Activated CD4-positive, alpha-beta memory T cell treated with anti-CD3 and anti-CD28 coated beads for 36 hours (primary cell): ENCODE measurements at regions not wholly inside any gene's neighbourhood (a gene's known extent, or its start where the extent isn't known, plus 50 kb on each side); places are given as distances from the start of the nearest gene placed in this dataset.

ENCODE experiments used
- CTCF ChIA-PET: fragments of 350-600 bp; sonication (Branson Sonifier 250); formaldehyde crosslinking; loops from one replicate; lab custom pipeline; 2021; ENCODE audit warnings: antibody characterized with exemption, inconsistent platforms; lab: Charles Lee
- POLR2A ChIA-PET: fragments of 350-600 bp; sonication (Branson Sonifier 250); formaldehyde crosslinking; loops from one replicate; lab custom pipeline; 2021; ENCODE audit warnings: antibody characterized with exemption; lab: Charles Lee
- DNase-seq: peaks from one replicate; pipeline ENCODE4 v3.0.0-alpha.2; 2020
- H3K27ac Mint-ChIP-seq: one replicate; pipeline ENCODE4 v1.8.0; 2021; ENCODE audit warnings: mixed read lengths
- H3K27me3 Mint-ChIP-seq: one replicate; pipeline ENCODE4 v1.8.0; 2021; ENCODE audit warnings: mixed read lengths
- H3K36me3 Mint-ChIP-seq: one replicate; pipeline ENCODE4 v1.8.0; 2021; ENCODE audit warnings: mixed read lengths
- H3K4me1 Mint-ChIP-seq: one replicate; pipeline ENCODE4 v1.8.0; 2021; ENCODE audit warnings: low read depth, mixed read lengths
- H3K4me3 Mint-ChIP-seq: one replicate; pipeline ENCODE4 v1.8.0; 2021; ENCODE audit warnings: mild to moderate bottlenecking, mixed read lengths
- H3K9me3 Mint-ChIP-seq: one replicate; pipeline ENCODE4 v1.8.0; 2021; ENCODE audit warnings: mixed read lengths
- intact Hi-C: fragments of 100-400 bp; cut with micrococcal nuclease; formaldehyde crosslinking; loops from one replicate; pipeline ENCODE4 v1.15.1; 2023

GRCh38 chr11:119972281-119972680 is 165.6 kb downstream of the TRIM29 start:
- intact Hi-C loops: no loop called here
- ChIA-PET POLR2A (no interaction called here), CTCF (no interaction called here)
- no peak overlapping the region for H3K4me3 Mint-ChIP-seq
- H3K27ac Mint-ChIP-seq: no peak overlapping the region
- no peak for DNase-seq
- H3K9me3 Mint-ChIP-seq: no peaks in the 10 kb centered on the region
- H3K36me3 Mint-ChIP-seq: no peaks in the 10 kb centered on the region
- peaks cover 6% of the 10 kb centered on the region for H3K27me3 Mint-ChIP-seq
- no peaks in the 10 kb centered on the region for H3K4me1 Mint-ChIP-seq

DNA sequence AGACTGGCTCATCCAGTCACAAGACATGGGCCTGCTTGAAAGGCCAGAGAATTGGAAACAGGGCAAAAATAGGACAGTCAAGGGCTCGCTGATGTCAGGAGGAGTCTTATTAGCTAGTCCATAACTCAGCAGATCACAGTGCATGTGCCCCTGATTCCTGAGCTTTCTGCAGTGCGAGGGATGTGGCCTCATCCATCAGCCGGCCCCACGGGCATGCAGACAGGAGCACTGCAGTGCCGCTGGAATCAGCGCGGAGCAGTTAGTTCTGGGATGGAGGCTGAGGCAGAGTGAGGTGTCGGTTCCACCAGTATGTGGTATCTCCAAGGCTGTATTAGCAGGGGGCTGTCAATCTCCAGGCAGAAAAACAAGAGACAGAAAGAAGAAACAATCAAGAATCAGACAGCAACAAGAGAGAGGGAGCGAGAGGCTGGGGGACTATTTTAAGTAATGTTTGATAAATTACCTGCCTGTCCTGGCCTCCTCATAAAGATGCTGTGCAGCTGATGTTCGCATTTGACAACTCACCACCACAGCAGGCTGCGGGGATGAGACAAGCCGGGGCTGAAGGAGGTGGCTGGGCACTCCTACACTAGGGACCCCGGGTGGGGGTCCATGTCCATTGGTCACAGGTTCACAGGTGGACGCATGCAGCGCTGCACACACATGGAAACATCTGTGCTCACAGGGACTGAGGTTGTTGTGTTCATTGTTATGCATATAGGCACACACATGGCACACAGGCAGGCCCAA is 167.2 kb downstream of the TRIM29 start:
- Mint-ChIP-seq H3K4me1 (no peaks in the 10 kb centered on the region), H3K36me3 (no peaks in the 10 kb centered on the region), H3K4me3 (no peak overlapping the region), H3K9me3 (no peaks in the 10 kb centered on the region), H3K27me3 (peaks cover 6% of the 10 kb centered on the region), H3K27ac (no peak overlapping the region)
- ChIA-PET CTCF (no interaction called here), POLR2A (no interaction called here)
- intact Hi-C loops: no loop called here
- DNase-seq: no peak

GRCh38 chr11:119964136-119965025 is 173.5 kb downstream of the TRIM29 start:
- Mint-ChIP-seq H3K9me3 (no peaks in the 10 kb centered on the region), H3K36me3 (no peaks in the 10 kb centered on the region)
- CTCF ChIA-PET: no interaction called here

GRCh38 chr11:119957951-119958350 is 180.0 kb downstream of the TRIM29 start:
- Mint-ChIP-seq H3K4me1 (no peaks in the 10 kb centered on the region), H3K36me3 (no peaks in the 10 kb centered on the region), H3K27me3 (peaks cover 6% of the 10 kb centered on the region), H3K9me3 (no peaks in the 10 kb centered on the region), H3K27ac (no peak overlapping the region), H3K4me3 (no peak overlapping the region)
- ChIA-PET POLR2A (no interaction called here), CTCF (no interaction called here)
- no peak for DNase-seq
- intact Hi-C loops: no loop called here

More at GRCh38 chr11:119964136-119965025, 173.5 kb downstream of the TRIM29 start:
- DNase-seq: no peak
- Mint-ChIP-seq H3K4me3 (no peak overlapping the region), H3K27ac (no peak overlapping the region), H3K27me3 (peaks cover 3% of the 10 kb centered on the region), H3K4me1 (no peaks in the 10 kb centered on the region)
- intact Hi-C loops: no loop called here
- POLR2A ChIA-PET: no interaction called here

GRCh38 chr11:119952441-119952840 is 185.5 kb downstream of the TRIM29 start:
- H3K27me3 Mint-ChIP-seq: peaks cover 3% of the 10 kb centered on the region

GRCh38 chr11:119943298-119943655 is 194.6 kb downstream of the TRIM29 start:
- H3K27me3 Mint-ChIP-seq: peaks cover 11% of the 10 kb centered on the region

More at GRCh38 chr11:119952441-119952840, 185.5 kb downstream of the TRIM29 start:
- Mint-ChIP-seq H3K36me3 (no peaks in the 10 kb centered on the region), H3K4me1 (no peaks in the 10 kb centered on the region), H3K9me3 (no peaks in the 10 kb centered on the region), H3K4me3 (no peak overlapping the region), H3K27ac (no peak overlapping the region)
- DNase-seq: no peak
- intact Hi-C loops: no loop called here
- ChIA-PET CTCF (no interaction called here), POLR2A (no interaction called here)

GRCh38 chr11:119942583-119943297 is 195.2 kb downstream of the TRIM29 start:
- CTCF ChIA-PET: no interaction called here
- no peak for DNase-seq
- POLR2A ChIA-PET: no interaction called here
- Mint-ChIP-seq H3K27me3 (peaks cover 11% of the 10 kb centered on the region), H3K36me3 (no peaks in the 10 kb centered on the region), H3K9me3 (no peaks in the 10 kb centered on the region), H3K4me1 (no peaks in the 10 kb centered on the region), H3K4me3 (no peak overlapping the region), H3K27ac (no peak overlapping the region)
- intact Hi-C loops: no loop called here

More at GRCh38 chr11:119943298-119943655, 194.6 kb downstream of the TRIM29 start:
- no peaks in the 10 kb centered on the region for H3K36me3 Mint-ChIP-seq
- H3K27ac Mint-ChIP-seq: no peak overlapping the region
- ChIA-PET POLR2A (no interaction called here), CTCF (no interaction called here)
- intact Hi-C loops: no loop called here
- no peaks in the 10 kb centered on the region for H3K4me1 Mint-ChIP-seq
- no peaks in the 10 kb centered on the region for H3K9me3 Mint-ChIP-seq
- H3K4me3 Mint-ChIP-seq: no peak overlapping the region
- no peak for DNase-seq

GRCh38 chr11:119941636-119942411 is 196.1 kb downstream of the TRIM29 start:
- no peaks in the 10 kb centered on the region for H3K9me3 Mint-ChIP-seq
- no peak overlapping the region for H3K4me3 Mint-ChIP-seq
- no peak for DNase-seq
- ChIA-PET CTCF (no interaction called here), POLR2A (interaction anchor here (1.0 kb wide), 1 partner anchor 106 kb away, joined by 3 read pairs; no protein-coding TSS in a partner anchor)
- intact Hi-C loops: no loop called here
- H3K4me1 Mint-ChIP-seq: no peaks in the 10 kb centered on the region
- H3K36me3 Mint-ChIP-seq: no peaks in the 10 kb centered on the region
- H3K27me3 Mint-ChIP-seq: peaks cover 11% of the 10 kb centered on the region
- no peak overlapping the region for H3K27ac Mint-ChIP-seq

DNA sequence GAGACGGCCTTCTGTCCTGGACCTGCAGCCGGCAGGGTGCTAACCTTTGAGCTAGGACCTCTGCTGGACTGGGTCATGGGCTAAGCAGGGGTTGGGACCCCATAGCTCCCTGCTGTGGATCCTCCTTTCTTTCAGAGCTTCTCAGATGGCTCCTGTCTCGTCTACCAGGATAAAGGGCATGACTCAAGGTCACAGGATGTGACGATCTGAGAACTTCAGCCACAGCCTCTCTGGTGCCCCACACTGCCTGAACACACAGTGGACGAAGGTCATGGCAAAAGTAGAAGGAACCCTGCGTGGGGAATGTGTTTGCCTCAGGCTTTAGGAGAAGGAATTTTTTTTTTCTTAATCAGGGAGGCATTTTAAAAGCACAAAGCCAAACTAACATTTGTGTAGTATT is 196.7 kb downstream of the TRIM29 start:
- Mint-ChIP-seq H3K4me1 (no peaks in the 10 kb centered on the region), H3K9me3 (no peaks in the 10 kb centered on the region), H3K27me3 (peaks cover 11% of the 10 kb centered on the region), H3K27ac (no peak overlapping the region), H3K4me3 (no peak overlapping the region), H3K36me3 (no peaks in the 10 kb centered on the region)
- intact Hi-C loops: no loop called here
- DNase-seq: no peak
- CTCF ChIA-PET: no interaction called here
- POLR2A ChIA-PET: interaction anchor here (1.0 kb wide), 1 partner anchor 106 kb away, joined by 3 read pairs; no protein-coding TSS in a partner anchor

DNA sequence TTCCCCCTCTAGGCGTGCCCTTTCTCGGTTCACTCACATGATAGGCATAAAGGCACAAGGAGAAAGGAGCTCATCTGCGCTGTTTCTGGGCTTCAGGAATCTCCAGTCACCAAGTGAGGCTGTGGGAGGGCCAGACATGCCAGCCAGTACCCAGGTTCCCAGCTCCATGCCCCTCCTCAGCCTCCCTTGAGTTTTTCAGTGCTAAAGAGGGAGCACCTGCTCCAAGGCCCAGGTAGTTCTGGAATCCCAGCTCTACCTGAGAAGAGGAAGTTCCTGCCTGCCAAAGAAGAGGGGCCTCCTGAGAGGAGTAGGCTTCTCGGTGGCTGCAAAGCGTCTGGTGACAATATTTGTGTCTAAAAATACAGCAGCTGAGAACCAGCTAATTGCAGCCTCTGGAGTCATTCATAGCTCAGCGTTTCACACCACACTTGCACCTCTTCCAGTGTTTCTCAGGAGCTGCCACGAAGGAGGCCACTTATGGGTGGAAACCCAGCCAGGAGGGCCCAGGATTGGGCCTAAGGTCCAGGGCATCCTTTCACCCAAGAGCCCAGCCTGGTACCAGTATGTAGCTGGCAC is 197.4 kb downstream of the TRIM29 start:
- H3K9me3 Mint-ChIP-seq: no peaks in the 10 kb centered on the region
- intact Hi-C loops: no loop called here
- no peaks in the 10 kb centered on the region for H3K36me3 Mint-ChIP-seq
- H3K27me3 Mint-ChIP-seq: peaks cover 10% of the 10 kb centered on the region
- H3K4me1 Mint-ChIP-seq: no peaks in the 10 kb centered on the region
- ChIA-PET CTCF (no interaction called here), POLR2A (interaction anchor here (1.0 kb wide), 1 partner anchor 107 kb away, joined by 3 read pairs; no protein-coding TSS in a partner anchor)
- no peak for DNase-seq
- no peak overlapping the region for H3K27ac Mint-ChIP-seq
- no peak overlapping the region for H3K4me3 Mint-ChIP-seq

GRCh38 chr11:119937412-119937811 is 200.5 kb downstream of the TRIM29 start:
- Mint-ChIP-seq H3K36me3 (no peaks in the 10 kb centered on the region), H3K27ac (no peak overlapping the region), H3K9me3 (no peaks in the 10 kb centered on the region), H3K27me3 (no peaks in the 10 kb centered on the region), H3K4me1 (no peaks in the 10 kb centered on the region), H3K4me3 (no peak overlapping the region)
- ChIA-PET POLR2A (no interaction called here), CTCF (no interaction called here)
- intact Hi-C loops: no loop called here
- no peak for DNase-seq
